ENCODE measurements at regions not wholly inside any gene's neighbourhood (a gene's known extent, or its start where the extent isn't known, plus 50 kb on each side); places are given as distances from the start of the nearest gene placed in this dataset.

- no peak overlapping the region for H3K4me3 Mint-ChIP-seq (ENCODE audit: unreplicated experiment)
- BruUV-seq (replicated peaks) = no TSS peak
- CTCF ChIA-PET = no interaction called here
- H3K9me3 Mint-ChIP-seq (ENCODE audit: unreplicated experiment) = peaks cover 23% of the 10 kb centered on the region
- TF ChIP-seq CTCF (IDR thresholded peaks at IDR 0.05; ENCODE audit: unreplicated experiment) = no peak
- no peaks in the 10 kb centered on the region for H3K27me3 Mint-ChIP-seq (ENCODE audit: insufficient read depth, unreplicated experiment)
- H3K36me3 Mint-ChIP-seq (ENCODE audit: insufficient read depth, unreplicated experiment) = no peaks in the 10 kb centered on the region
- no peaks in the 10 kb centered on the region for H3K4me1 Mint-ChIP-seq (ENCODE audit: insufficient read depth, unreplicated experiment)
- no peak overlapping the region for H3K27ac Mint-ChIP-seq (ENCODE audit: low read depth, unreplicated experiment)
- no peak for DNase-seq (ENCODE audit: unreplicated experiment)
- POLR2A ChIA-PET = no interaction called here
- intact Hi-C loops (cut with micrococcal nuclease) = no loop called here
Measured at GRCh38 chr5:85452322-85453025, 1067.8 kb upstream of the EDIL3 start.

GRCh38 chr5:85453026-85453349, 1068.3 kb upstream of the EDIL3 start:
- no peak overlapping the region for H3K27ac Mint-ChIP-seq (ENCODE audit: low read depth, unreplicated experiment)
- DNase-seq (ENCODE audit: unreplicated experiment) = peak; percentile 0
- POLR2A ChIA-PET = interaction anchor here (0.6 kb wide), 1 partner anchor 339 kb away, joined by 3 read pairs; no protein-coding TSS in a partner anchor
- peaks cover 18% of the 10 kb centered on the region for H3K9me3 Mint-ChIP-seq (ENCODE audit: unreplicated experiment)
- H3K36me3 Mint-ChIP-seq (ENCODE audit: insufficient read depth, unreplicated experiment) = no peaks in the 10 kb centered on the region
- intact Hi-C loops (cut with micrococcal nuclease) = no loop called here
- CTCF ChIA-PET = no interaction called here
- no peaks in the 10 kb centered on the region for H3K4me1 Mint-ChIP-seq (ENCODE audit: insufficient read depth, unreplicated experiment)
- H3K4me3 Mint-ChIP-seq (ENCODE audit: unreplicated experiment) = no peak overlapping the region
- TF ChIP-seq CTCF (IDR thresholded peaks at IDR 0.05; ENCODE audit: unreplicated experiment) = no peak
- H3K27me3 Mint-ChIP-seq (ENCODE audit: insufficient read depth, unreplicated experiment) = no peaks in the 10 kb centered on the region
- BruUV-seq (replicated peaks) = no TSS peak

GRCh38 chr5:85458319-85458718, 1073.6 kb upstream of the EDIL3 start:
- no peak for DNase-seq (ENCODE audit: unreplicated experiment)
- Mint-ChIP-seq H3K27me3 (ENCODE audit: insufficient read depth, unreplicated experiment) (no peaks in the 10 kb centered on the region), H3K9me3 (ENCODE audit: unreplicated experiment) (peaks cover 15% of the 10 kb centered on the region), H3K4me3 (ENCODE audit: unreplicated experiment) (no peak overlapping the region), H3K4me1 (ENCODE audit: insufficient read depth, unreplicated experiment) (no peaks in the 10 kb centered on the region), H3K27ac (ENCODE audit: low read depth, unreplicated experiment) (no peak overlapping the region), H3K36me3 (ENCODE audit: insufficient read depth, unreplicated experiment) (peaks cover 6% of the 10 kb centered on the region)
- POLR2A ChIA-PET = no interaction called here
- no TSS peak for BruUV-seq (replicated peaks)
- intact Hi-C loops (cut with micrococcal nuclease) = no loop called here
- TF ChIP-seq CTCF (IDR thresholded peaks at IDR 0.05; ENCODE audit: unreplicated experiment) = no peak
- CTCF ChIA-PET = no interaction called here

GRCh38 chr5:85462957-85463356, 1078.3 kb upstream of the EDIL3 start:
- DNase-seq (ENCODE audit: unreplicated experiment) = no peak
- no peaks in the 10 kb centered on the region for H3K4me1 Mint-ChIP-seq (ENCODE audit: insufficient read depth, unreplicated experiment)
- H3K4me3 Mint-ChIP-seq (ENCODE audit: unreplicated experiment) = no peak overlapping the region
- no peak overlapping the region for H3K27ac Mint-ChIP-seq (ENCODE audit: low read depth, unreplicated experiment)
- no peaks in the 10 kb centered on the region for H3K27me3 Mint-ChIP-seq (ENCODE audit: insufficient read depth, unreplicated experiment)
- intact Hi-C loops (cut with micrococcal nuclease) = no loop called here
- ChIA-PET CTCF (no interaction called here), POLR2A (no interaction called here)
- BruUV-seq (replicated peaks) = no TSS peak
- peaks cover 19% of the 10 kb centered on the region for H3K9me3 Mint-ChIP-seq (ENCODE audit: unreplicated experiment)
- H3K36me3 Mint-ChIP-seq (ENCODE audit: insufficient read depth, unreplicated experiment) = peaks cover 6% of the 10 kb centered on the region
- TF ChIP-seq CTCF (IDR thresholded peaks at IDR 0.05; ENCODE audit: unreplicated experiment) = no peak

Data from MCF 10A (cell line).